ENCODE measurements at regions not wholly inside any gene's neighbourhood (a gene's known extent, or its start where the extent isn't known, plus 50 kb on each side); places are given as distances from the start of the nearest gene placed in this dataset.
"Not testable (repeated sequence)": the region's sequence is repeated elsewhere in the genome, so short reads cannot be mapped to it uniquely, and the experiment has no call there.

GRCh38 chr10:130263289-130263688 lies 127.1 kb downstream of the GLRX3 start:
- DNase-seq = no peak

DNA sequence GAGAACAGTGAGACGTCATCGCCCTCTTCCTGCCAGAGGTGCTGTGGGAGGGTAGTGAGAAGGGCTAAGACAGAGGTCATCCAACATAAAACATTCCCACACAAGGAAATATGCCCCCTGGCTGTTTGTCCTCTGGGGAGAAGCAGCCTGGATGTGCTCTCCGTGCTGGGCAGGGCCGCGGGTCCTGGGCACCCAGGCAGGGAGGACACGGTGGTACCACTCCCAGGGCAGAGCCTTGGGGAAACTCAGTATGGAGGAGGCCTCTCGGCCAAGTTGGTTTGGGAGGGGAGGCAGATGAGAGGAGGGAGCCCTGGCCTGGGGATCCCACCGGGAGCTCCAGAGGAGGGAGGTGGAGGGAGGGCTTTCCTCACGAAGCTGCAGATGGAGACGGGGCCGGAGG lies 129.4 kb downstream of the GLRX3 start:
- no peak for DNase-seq

DNA sequence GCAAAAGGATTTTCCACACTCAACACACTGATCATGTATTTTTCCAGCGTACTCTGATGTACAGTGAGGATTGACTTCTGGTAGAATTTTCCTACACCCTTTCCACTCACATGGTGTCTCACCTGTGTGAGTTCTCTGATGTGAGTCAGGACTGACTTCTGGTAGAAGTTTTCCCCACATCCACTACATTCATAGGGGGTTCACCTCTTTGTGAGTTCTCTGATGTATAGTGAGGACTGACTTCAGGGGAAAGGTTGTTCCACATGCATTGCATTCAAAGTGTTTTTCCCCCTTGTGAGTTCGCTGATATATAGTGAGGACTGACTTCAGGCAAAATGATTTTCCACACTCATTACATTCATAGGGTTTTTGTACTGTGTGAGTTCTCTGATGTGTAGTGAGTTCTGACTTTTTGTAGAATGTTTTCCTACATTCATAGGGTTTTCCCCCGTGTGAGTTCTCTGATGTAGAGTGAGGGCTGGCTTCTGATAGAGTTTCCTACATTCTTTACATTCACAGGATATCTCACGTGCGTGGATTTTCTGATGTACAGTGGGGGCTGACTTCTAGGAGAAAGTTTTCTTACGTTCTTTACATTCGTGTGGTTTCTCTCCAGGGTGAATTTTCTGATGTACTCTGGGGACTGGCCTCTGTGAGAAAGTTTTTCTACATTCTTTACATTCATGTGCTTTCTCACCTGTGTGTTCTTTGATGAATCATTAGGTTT lies 146.5 kb downstream of the GLRX3 start:
- DNase-seq = no peak

GRCh38 chr10:130283219-130283545 lies 147.0 kb downstream of the GLRX3 start:
- DNase-seq = no peak

GRCh38 chr10:130295761-130296160 lies 159.6 kb downstream of the GLRX3 start:
- DNase-seq = not testable (repeated sequence)

- peak; percentile 78 for DNase-seq
Measured at GRCh38 chr10:130300608-130301020, 164.4 kb downstream of the GLRX3 start.

DNA sequence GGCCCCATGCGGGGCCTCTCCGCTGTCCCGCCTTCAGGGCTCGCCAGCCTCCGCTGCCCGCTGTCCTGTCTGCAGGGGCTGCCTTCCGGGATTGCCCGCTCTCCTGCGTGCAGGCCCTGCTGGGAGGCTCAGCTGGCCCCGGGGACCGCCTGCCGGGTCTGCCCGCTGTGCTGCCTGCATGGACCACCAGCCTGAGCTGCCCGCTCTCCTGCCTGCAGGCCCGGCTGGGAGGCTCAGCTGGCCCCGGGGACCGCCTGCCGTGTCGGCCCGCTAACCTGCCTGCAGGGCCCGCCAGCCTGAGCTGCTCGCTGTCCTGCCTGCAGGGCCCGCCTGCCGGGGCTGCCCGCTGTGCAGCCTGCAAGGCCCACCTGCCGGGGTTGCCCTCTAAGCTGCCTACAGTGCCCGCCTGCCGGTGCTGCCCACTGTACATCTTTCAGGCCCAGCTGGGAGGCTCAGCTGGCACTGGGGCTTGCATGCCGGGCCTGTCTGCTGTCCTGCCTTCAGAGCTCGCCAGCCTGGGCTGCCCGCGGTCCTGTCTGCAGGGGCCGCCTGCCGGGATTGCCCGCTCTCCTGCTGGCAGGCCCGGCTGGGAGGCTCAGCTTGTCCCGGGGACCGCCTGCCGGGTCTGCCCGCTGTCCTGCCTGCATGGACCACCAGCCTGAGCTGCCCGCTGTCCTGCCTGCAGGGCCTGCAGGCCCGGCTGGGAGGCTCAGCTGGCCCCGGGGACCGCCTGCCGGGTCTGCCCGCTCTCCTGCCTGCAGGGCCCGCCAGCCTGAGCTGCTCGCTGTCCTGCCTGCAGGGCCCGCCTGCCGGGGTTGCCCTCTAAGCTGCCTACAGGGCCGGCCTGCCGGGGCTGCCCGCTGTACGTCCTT lies 165.1 kb downstream of the GLRX3 start:
- peak; percentile 79 for DNase-seq

GRCh38 chr10:130326954-130327353 lies 190.8 kb downstream of the GLRX3 start:
- no peak for DNase-seq

DNA sequence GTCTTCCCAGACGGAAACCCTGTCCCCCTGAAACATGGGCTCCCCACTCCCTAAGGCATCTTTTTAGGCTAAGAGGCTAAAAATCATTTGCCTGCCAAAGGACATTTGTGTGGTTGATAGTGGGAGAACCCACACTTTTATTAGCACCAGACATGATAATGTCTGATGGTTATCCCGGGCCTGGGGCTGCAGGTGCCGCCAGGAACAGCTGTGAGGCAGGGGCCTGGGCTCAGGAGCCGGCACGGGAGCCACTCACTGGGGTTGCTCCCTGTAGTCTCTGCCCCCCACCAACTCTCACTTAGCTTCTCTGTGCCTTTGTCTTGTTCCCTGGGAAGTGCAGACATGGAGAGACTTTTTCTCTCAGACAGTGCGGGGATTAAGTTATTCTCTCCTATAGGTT lies 193.6 kb downstream of the GLRX3 start:
- DNase-seq = no peak

DNA sequence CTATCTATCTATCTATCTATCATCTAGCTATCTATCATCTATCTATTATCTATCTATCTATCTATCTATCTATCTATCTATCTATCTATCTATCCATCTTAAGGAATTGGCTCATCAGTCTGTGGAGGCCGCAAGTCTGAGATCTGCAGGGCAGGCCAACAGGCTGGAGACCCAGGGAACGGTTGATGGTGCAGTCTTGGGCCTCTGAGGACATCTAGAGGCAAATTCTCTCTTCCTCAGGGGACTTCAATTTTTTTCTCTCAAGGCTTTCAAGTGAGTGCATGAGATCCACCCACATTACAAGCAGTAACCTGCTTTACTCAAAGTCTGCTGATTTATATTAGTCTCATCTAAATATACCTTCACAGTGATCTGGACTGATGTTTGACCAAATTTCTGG lies 197.0 kb downstream of the GLRX3 start:
- DNase-seq = no peak

GRCh38 chr10:130335336-130335735 lies 199.1 kb downstream of the GLRX3 start:
- no peak for DNase-seq

GRCh38 chr10:130336617-130337304 lies 200.6 kb downstream of the GLRX3 start:
- DNase-seq = no peak

GRCh38 chr10:130337305-130337640 lies 201.1 kb downstream of the GLRX3 start:
- DNase-seq = no peak

GRCh38 chr10:130337696-130338635 lies 201.8 kb downstream of the GLRX3 start:
- no peak for DNase-seq

DNA sequence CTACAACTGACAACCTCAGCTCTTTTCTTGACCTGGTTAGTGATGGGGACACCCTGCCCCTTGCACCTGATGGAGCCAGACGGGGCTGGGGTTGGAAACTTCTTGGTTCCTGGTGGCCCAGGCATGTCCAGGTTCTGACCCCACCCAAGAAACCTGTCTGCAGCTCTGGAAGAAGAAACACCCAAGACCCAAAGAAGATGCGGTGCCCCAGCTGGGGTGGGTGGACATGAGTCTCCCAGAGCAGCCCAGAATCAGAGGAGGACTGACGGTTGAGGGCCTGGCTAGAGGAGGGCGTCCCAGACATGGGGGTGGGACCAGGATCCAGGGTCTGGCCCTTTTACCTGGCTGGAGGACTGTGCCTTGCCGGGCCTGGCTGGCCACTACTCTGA lies 202.4 kb downstream of the GLRX3 start:
- no peak for DNase-seq

- DNase-seq = no peak
Measured at GRCh38 chr10:130339091-130339490, 202.9 kb downstream of the GLRX3 start.

- no peak for DNase-seq
Measured at GRCh38 chr10:130339911-130340310, 203.7 kb downstream of the GLRX3 start.

- DNase-seq = no peak
Measured at GRCh38 chr10:130340816-130341215, 204.6 kb downstream of the GLRX3 start.

GRCh38 chr10:130341356-130341755 lies 205.2 kb downstream of the GLRX3 start:
- no peak for DNase-seq

DNA sequence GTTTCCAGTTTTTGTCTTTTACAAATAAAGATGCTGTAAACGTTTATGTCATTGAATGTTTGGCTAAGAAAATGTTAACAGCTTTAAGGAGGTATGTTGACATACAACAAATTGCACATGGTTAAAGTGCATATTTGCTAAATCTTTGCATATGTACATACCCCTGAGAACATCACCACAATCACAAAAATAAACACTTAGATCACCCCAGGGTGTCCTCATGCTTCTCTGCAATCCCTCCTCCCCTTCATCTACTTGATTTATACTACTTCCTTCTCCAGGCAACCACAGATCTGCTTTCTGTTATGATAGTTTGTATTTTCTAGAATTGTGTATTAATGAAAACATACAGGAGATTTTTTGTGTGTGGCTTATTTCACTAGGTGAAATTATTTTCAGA lies 209.5 kb downstream of the GLRX3 start:
- no peak for DNase-seq

GRCh38 chr10:130350996-130351395 lies 214.8 kb downstream of the GLRX3 start:
- no peak for DNase-seq

DNA sequence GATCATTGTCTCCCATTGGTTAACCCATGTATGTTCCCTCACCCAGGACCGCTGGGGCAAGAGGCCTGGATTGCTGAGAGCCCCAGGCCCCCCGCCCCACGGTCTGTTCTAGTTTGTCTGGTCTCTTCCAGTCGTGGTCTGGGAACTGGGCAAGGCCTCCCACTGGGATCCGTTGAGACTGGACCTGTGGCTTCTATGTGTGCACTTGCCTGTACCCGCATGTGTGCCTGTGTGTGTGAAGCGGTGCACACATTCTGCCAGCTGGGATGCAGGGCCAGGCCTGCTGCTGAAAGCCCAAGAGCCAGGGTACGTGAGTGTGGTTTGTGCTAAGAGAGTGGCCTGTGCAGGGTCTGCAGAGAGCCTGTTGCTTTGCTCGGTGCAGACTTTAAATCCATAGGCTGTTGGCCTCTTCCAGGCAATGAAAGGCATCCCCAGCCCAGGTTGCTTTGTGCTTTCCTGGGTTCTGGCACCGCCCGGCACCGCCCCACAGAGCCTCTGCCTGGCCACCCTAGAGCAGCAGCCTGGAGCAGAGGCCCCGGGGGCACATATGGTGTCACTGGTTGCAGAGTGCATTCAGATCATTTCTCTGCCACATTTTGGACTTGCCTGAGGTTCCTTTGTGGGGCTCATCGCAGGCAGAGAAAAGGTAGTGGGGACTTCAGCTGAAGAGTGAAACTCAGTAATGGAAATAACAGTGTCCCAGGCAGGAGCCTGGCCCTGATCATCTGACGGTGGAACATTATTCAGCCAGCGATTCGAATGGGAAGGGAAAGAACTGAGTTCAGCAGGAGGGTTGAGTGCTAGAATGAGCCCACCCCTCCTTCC lies 215.5 kb downstream of the GLRX3 start:
- DNase-seq = no peak

All from NCI-H146 (cell line).